ENCODE measurements at regions not wholly inside any gene's neighbourhood (a gene's known extent, or its start where the extent isn't known, plus 50 kb on each side); places are given as distances from the start of the nearest gene placed in this dataset.

- TF ChIP-seq CTCF (IDR thresholded peaks at IDR 0.05): no peak
Observed at GRCh38 chr2:204078003-204078698, 141.6 kb downstream of the ICOS start.

GRCh38 chr2:204081487-204082425 lies 145.2 kb downstream of the ICOS start:
- ATAC-seq (ENCODE audit: low FRiP score) (no peak), DNase-seq (ENCODE audit: low spot score) (no peak)
- no peak for TF ChIP-seq CTCF (IDR thresholded peaks at IDR 0.05)

More at GRCh38 chr2:204078003-204078698, 141.6 kb downstream of the ICOS start:
- ATAC-seq (ENCODE audit: low FRiP score): no peak
- DNase-seq (ENCODE audit: low spot score): no peak

GRCh38 chr2:204086167-204086566 lies 149.6 kb downstream of the ICOS start:
- no peak for DNase-seq (ENCODE audit: low spot score)
- no peak for TF ChIP-seq CTCF (IDR thresholded peaks at IDR 0.05)
- ATAC-seq (ENCODE audit: low FRiP score): no peak

- DNase-seq (ENCODE audit: low spot score): no peak
- no peak for TF ChIP-seq CTCF (IDR thresholded peaks at IDR 0.05)
- no peak for ATAC-seq (ENCODE audit: low FRiP score)
Observed at GRCh38 chr2:204089105-204089504, 152.5 kb downstream of the ICOS start.

GRCh38 chr2:204089574-204089973 lies 153.0 kb downstream of the ICOS start:
- ATAC-seq (ENCODE audit: low FRiP score): no peak
- no peak for TF ChIP-seq CTCF (IDR thresholded peaks at IDR 0.05)
- no peak for DNase-seq (ENCODE audit: low spot score)

- no peak for DNase-seq (ENCODE audit: low spot score)
- no peak for TF ChIP-seq CTCF (IDR thresholded peaks at IDR 0.05)
- ATAC-seq (ENCODE audit: low FRiP score): no peak
Observed at GRCh38 chr2:204090021-204090420, 153.5 kb downstream of the ICOS start.
